ENCODE measurements at regions not wholly inside any gene's neighbourhood (a gene's known extent, or its start where the extent isn't known, plus 50 kb on each side); places are given as distances from the start of the nearest gene placed in this dataset.
A peak's percentile ranks its signal among the peaks of the same experiment; 100 is the strongest.

DNA sequence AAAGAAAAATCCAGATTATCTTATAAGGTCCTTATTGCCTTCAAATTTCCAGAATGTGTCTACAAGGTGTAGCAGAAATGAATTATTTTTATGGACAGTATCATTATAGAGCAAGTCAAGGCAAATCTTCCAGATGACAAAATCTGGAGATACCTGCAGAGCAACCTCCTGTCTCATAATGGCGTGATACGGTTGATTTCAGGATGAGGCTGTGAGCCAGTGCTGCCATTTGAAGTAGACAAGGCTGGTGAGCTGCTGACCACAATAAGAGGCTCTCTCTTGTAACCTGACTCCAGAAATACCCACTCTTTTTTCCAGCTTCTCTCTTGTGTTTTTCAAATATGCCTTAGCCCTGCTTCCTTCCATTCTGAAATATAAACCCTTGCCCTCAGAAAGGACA is 108.2 kb downstream of the HTR1A start:
- intact Hi-C loops (cut with micrococcal nuclease), result no loop called here
- no TSS peak for BruUV-seq (replicated peaks)

DNA sequence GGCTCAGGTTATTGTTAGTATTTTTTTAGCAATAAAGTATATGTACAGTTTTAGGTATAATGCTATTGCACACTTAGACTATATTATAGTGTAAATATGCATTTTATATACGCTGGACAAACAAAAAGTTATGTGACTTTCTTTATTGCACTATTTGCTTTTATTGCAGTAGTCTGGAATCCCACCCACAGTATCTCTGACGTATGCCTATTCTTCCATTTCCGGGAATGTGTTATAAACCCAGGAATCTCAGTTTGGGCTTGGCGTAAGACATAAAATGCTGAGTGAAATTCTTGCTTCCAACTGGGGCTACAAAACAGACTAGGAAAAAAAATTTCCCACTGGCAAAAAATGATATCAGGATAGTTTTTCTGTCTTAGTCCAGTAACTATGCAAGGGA is 119.1 kb downstream of the HTR1A start:
- peaks cover 11% of the 10 kb centered on the region for H3K4me1 Mint-ChIP-seq (ENCODE audit: insufficient read depth, unreplicated experiment)
- H3K27me3 Mint-ChIP-seq (ENCODE audit: insufficient read depth, unreplicated experiment), result no peaks in the 10 kb centered on the region
- H3K36me3 Mint-ChIP-seq (ENCODE audit: insufficient read depth, unreplicated experiment), result no peaks in the 10 kb centered on the region
- intact Hi-C loops (cut with micrococcal nuclease), result no loop called here
- no peak for DNase-seq (ENCODE audit: unreplicated experiment)
- BruUV-seq (replicated peaks), result no TSS peak
- H3K4me3 Mint-ChIP-seq (ENCODE audit: unreplicated experiment), result no peak overlapping the region
- H3K9me3 Mint-ChIP-seq (ENCODE audit: unreplicated experiment), result no peaks in the 10 kb centered on the region
- ChIA-PET POLR2A (no interaction called here), CTCF (no interaction called here)
- TF ChIP-seq, protein P1, sequence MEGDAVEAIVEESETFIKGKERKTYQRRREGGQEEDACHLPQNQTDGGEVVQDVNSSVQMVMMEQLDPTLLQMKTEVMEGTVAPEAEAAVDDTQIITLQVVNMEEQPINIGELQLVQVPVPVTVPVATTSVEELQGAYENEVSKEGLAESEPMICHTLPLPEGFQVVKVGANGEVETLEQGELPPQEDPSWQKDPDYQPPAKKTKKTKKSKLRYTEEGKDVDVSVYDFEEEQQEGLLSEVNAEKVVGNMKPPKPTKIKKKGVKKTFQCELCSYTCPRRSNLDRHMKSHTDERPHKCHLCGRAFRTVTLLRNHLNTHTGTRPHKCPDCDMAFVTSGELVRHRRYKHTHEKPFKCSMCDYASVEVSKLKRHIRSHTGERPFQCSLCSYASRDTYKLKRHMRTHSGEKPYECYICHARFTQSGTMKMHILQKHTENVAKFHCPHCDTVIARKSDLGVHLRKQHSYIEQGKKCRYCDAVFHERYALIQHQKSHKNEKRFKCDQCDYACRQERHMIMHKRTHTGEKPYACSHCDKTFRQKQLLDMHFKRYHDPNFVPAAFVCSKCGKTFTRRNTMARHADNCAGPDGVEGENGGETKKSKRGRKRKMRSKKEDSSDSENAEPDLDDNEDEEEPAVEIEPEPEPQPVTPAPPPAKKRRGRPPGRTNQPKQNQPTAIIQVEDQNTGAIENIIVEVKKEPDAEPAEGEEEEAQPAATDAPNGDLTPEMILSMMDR (IDR thresholded peaks at IDR 0.05; ENCODE audit: unreplicated experiment), result no peak
- no peak overlapping the region for H3K27ac Mint-ChIP-seq (ENCODE audit: low read depth, unreplicated experiment)

More for the DNA sequence above, 108.2 kb downstream of the HTR1A start:
- ChIA-PET CTCF (interaction anchor here (0.6 to 1.3 kb wide), 3 partner anchors 15 to 451 kb away, joined by 3 to 8 read pairs (median 4); no protein-coding TSS in a partner anchor), POLR2A (no interaction called here)
- H3K9me3 Mint-ChIP-seq (ENCODE audit: unreplicated experiment), result no peaks in the 10 kb centered on the region
- no peaks in the 10 kb centered on the region for H3K4me1 Mint-ChIP-seq (ENCODE audit: insufficient read depth, unreplicated experiment)
- TF ChIP-seq, protein P1 (IDR thresholded peaks at IDR 0.05; ENCODE audit: unreplicated experiment), result no peak
- H3K27me3 Mint-ChIP-seq (ENCODE audit: insufficient read depth, unreplicated experiment), result no peaks in the 10 kb centered on the region
- no peak overlapping the region for H3K4me3 Mint-ChIP-seq (ENCODE audit: unreplicated experiment)
- H3K36me3 Mint-ChIP-seq (ENCODE audit: insufficient read depth, unreplicated experiment), result no peaks in the 10 kb centered on the region
- no peak overlapping the region for H3K27ac Mint-ChIP-seq (ENCODE audit: low read depth, unreplicated experiment)
- no peak for DNase-seq (ENCODE audit: unreplicated experiment)

DNA sequence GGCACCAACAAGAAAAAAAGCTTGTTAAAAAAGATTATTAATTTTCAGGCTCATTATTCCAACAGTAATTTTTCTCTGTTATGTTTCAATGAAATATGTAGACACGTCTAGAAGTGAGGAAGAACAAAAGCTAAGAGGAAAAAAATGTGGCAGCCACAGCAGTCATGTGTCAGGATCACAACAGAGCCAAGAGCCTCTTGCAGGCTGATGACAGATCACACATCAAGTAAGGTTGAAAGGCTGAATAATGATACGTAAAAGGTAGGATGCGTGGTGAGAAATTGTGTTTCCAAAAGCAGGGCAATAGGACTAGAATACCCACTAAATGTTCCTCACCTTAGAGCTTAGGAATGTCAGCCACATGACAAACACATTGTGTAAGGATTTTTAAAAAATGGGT is 124.8 kb downstream of the HTR1A start:
- ChIA-PET CTCF (interaction anchor here (0.9 to 1.2 kb wide), 2 partner anchors 14 to 436 kb away, joined by 3 to 5 read pairs; no protein-coding TSS in a partner anchor), POLR2A (no interaction called here)
- Mint-ChIP-seq H3K36me3 (ENCODE audit: insufficient read depth, unreplicated experiment) (no peaks in the 10 kb centered on the region), H3K27ac (ENCODE audit: low read depth, unreplicated experiment) (no peak overlapping the region), H3K9me3 (ENCODE audit: unreplicated experiment) (no peaks in the 10 kb centered on the region), H3K4me1 (ENCODE audit: insufficient read depth, unreplicated experiment) (no peaks in the 10 kb centered on the region), H3K4me3 (ENCODE audit: unreplicated experiment) (no peak overlapping the region), H3K27me3 (ENCODE audit: insufficient read depth, unreplicated experiment) (no peaks in the 10 kb centered on the region)
- BruUV-seq (replicated peaks), result no TSS peak
- DNase-seq (ENCODE audit: unreplicated experiment), result no peak
- TF ChIP-seq, protein P1 (IDR thresholded peaks at IDR 0.05; ENCODE audit: unreplicated experiment), result no peak
- intact Hi-C loops (cut with micrococcal nuclease), result no loop called here

DNA sequence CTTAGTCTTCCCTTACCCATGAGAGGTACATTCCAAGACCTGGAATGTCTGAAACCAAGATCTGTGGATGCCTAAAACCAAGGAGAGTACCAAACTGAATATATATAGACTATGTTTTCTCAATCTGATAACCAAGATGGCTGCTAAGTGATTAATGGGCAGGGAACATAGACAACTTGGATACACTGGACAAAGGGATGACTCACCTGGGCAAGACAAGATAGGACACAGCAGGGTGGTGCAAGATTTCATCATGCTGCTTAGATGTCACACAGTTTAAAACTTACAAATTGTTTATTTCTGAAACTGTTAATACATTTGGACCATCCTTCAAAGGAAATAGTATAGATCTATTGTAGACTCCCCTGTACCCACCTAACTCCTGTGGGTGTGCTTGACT is 130.9 kb downstream of the HTR1A start:
- intact Hi-C loops (cut with micrococcal nuclease), result no loop called here
- CTCF ChIA-PET, result interaction anchor here (0.6 kb wide), 1 partner anchor 40 kb away, joined by 3 read pairs; no protein-coding TSS in a partner anchor

More for the DNA sequence above, 130.9 kb downstream of the HTR1A start:
- Mint-ChIP-seq H3K36me3 (ENCODE audit: insufficient read depth, unreplicated experiment) (no peaks in the 10 kb centered on the region), H3K27ac (ENCODE audit: low read depth, unreplicated experiment) (peak overlapping the region; percentile 25), H3K9me3 (ENCODE audit: unreplicated experiment) (no peaks in the 10 kb centered on the region), H3K4me3 (ENCODE audit: unreplicated experiment) (no peak overlapping the region), H3K27me3 (ENCODE audit: insufficient read depth, unreplicated experiment) (no peaks in the 10 kb centered on the region), H3K4me1 (ENCODE audit: insufficient read depth, unreplicated experiment) (peaks cover 14% of the 10 kb centered on the region)
- POLR2A ChIA-PET, result no interaction called here
- BruUV-seq (replicated peaks), result no TSS peak
- TF ChIP-seq, protein P1 (IDR thresholded peaks at IDR 0.05; ENCODE audit: unreplicated experiment), result no peak
- peak; percentile 56 for DNase-seq (ENCODE audit: unreplicated experiment)

Measured in MCF 10A (cell line).